HL-60 (cell line): ENCODE measurements at regions not wholly inside any gene's neighbourhood (a gene's known extent, or its start where the extent isn't known, plus 50 kb on each side); places are given as distances from the start of the nearest gene placed in this dataset.

Experiments used
- TF ChIP-seq, protein P1 (sequence below): IDR thresholded peaks from one replicate; pipeline ENCODE4 v1.5.1; 2011; ENCODE audit warnings: low read length, control low read depth, inconsistent platforms; ENCODE audit not compliant: insufficient read depth
- TF ChIP-seq, protein P2 (sequence below): IDR thresholded peaks from 2 replicates; pipeline ENCODE4 v1.6.1; 2012; ENCODE audit warnings: low read depth; ENCODE audit not compliant: insufficient replicate concordance

DNA sequence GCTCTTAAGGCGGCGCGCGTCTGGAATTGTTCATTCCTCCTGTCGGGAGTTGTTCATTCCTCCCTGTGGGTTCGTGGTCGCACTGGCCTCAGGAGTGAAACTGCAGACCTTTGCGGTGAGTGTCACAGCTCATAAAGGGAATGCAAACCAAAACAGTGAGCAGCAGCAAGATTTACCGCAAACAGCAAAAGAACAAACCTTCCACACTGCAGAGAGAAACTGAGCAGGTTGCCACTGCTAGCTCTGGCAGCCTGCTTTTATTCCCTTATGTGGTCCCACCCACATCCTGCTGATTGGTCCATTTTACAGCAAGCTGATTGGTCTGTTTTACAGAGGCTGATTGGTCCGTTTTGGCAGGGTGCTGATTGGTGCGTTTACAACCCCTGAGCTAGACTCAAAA is 1365.3 kb upstream of the WWC1 start:
- TF ChIP-seq, protein P1, sequence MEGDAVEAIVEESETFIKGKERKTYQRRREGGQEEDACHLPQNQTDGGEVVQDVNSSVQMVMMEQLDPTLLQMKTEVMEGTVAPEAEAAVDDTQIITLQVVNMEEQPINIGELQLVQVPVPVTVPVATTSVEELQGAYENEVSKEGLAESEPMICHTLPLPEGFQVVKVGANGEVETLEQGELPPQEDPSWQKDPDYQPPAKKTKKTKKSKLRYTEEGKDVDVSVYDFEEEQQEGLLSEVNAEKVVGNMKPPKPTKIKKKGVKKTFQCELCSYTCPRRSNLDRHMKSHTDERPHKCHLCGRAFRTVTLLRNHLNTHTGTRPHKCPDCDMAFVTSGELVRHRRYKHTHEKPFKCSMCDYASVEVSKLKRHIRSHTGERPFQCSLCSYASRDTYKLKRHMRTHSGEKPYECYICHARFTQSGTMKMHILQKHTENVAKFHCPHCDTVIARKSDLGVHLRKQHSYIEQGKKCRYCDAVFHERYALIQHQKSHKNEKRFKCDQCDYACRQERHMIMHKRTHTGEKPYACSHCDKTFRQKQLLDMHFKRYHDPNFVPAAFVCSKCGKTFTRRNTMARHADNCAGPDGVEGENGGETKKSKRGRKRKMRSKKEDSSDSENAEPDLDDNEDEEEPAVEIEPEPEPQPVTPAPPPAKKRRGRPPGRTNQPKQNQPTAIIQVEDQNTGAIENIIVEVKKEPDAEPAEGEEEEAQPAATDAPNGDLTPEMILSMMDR = no peak
- TF ChIP-seq, protein P2, sequence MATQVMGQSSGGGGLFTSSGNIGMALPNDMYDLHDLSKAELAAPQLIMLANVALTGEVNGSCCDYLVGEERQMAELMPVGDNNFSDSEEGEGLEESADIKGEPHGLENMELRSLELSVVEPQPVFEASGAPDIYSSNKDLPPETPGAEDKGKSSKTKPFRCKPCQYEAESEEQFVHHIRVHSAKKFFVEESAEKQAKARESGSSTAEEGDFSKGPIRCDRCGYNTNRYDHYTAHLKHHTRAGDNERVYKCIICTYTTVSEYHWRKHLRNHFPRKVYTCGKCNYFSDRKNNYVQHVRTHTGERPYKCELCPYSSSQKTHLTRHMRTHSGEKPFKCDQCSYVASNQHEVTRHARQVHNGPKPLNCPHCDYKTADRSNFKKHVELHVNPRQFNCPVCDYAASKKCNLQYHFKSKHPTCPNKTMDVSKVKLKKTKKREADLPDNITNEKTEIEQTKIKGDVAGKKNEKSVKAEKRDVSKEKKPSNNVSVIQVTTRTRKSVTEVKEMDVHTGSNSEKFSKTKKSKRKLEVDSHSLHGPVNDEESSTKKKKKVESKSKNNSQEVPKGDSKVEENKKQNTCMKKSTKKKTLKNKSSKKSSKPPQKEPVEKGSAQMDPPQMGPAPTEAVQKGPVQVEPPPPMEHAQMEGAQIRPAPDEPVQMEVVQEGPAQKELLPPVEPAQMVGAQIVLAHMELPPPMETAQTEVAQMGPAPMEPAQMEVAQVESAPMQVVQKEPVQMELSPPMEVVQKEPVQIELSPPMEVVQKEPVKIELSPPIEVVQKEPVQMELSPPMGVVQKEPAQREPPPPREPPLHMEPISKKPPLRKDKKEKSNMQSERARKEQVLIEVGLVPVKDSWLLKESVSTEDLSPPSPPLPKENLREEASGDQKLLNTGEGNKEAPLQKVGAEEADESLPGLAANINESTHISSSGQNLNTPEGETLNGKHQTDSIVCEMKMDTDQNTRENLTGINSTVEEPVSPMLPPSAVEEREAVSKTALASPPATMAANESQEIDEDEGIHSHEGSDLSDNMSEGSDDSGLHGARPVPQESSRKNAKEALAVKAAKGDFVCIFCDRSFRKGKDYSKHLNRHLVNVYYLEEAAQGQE = no peak
